Stimulated activated memory B cell treated with anti-CD40 and anti-IgM and Interleukin-4, amounts not matched to agents 10 μg/mL and 1 μg/mL and 100 μg/mL, for 72 hours (primary cell): ENCODE measurements at regions not wholly inside any gene's neighbourhood (a gene's known extent, or its start where the extent isn't known, plus 50 kb on each side); places are given as distances from the start of the nearest gene placed in this dataset.

ENCODE experiments used
- ATAC-seq: fragments of 150-1000 bp; cut with Tn5 transposase; 2 replicates; pipeline ENCODE4 v1.10.0; 2021
- H3K27ac Mint-ChIP-seq: one replicate; pipeline ENCODE4 v1.8.0; 2022; ENCODE audit warnings: mild to moderate bottlenecking, mixed read lengths
- H3K27me3 Mint-ChIP-seq: one replicate; pipeline ENCODE4 v1.8.0; 2022; ENCODE audit warnings: mixed read lengths
- H3K36me3 Mint-ChIP-seq: one replicate; pipeline ENCODE4 v1.8.0; 2022; ENCODE audit warnings: mixed read lengths
- H3K4me1 Mint-ChIP-seq: one replicate; pipeline ENCODE4 v1.8.0; 2022; ENCODE audit warnings: mixed read lengths
- H3K4me3 Mint-ChIP-seq: one replicate; pipeline ENCODE4 v1.8.0; 2022; ENCODE audit warnings: mild to moderate bottlenecking, moderate library complexity, mixed read lengths
- H3K9me3 Mint-ChIP-seq: one replicate; pipeline ENCODE4 v1.8.0; 2022; ENCODE audit warnings: mixed read lengths

- no peaks in the 10 kb centered on the region for H3K9me3 Mint-ChIP-seq
- H3K27me3 Mint-ChIP-seq: peaks cover 8% of the 10 kb centered on the region
- H3K27ac Mint-ChIP-seq: no peak overlapping the region
- no peak for ATAC-seq
- no peaks in the 10 kb centered on the region for H3K4me1 Mint-ChIP-seq
- H3K4me3 Mint-ChIP-seq: no peak overlapping the region
- H3K36me3 Mint-ChIP-seq: no peaks in the 10 kb centered on the region
These were observed 551.7 kb upstream of the GJE1 start for GRCh38 chr6:141580988-141581552.

- no peaks in the 10 kb centered on the region for H3K36me3 Mint-ChIP-seq
- H3K4me1 Mint-ChIP-seq: no peaks in the 10 kb centered on the region
- H3K27ac Mint-ChIP-seq: no peak overlapping the region
- peaks cover 8% of the 10 kb centered on the region for H3K27me3 Mint-ChIP-seq
- no peaks in the 10 kb centered on the region for H3K9me3 Mint-ChIP-seq
- no peak overlapping the region for H3K4me3 Mint-ChIP-seq
- no peak for ATAC-seq
These were observed 552.6 kb upstream of the GJE1 start for GRCh38 chr6:141580131-141580530.

GRCh38 chr6:141576751-141577150 is 556.0 kb upstream of the GJE1 start:
- no peak for ATAC-seq
- Mint-ChIP-seq H3K36me3 (no peaks in the 10 kb centered on the region), H3K9me3 (no peaks in the 10 kb centered on the region), H3K27ac (no peak overlapping the region), H3K4me3 (no peak overlapping the region), H3K4me1 (no peaks in the 10 kb centered on the region), H3K27me3 (peaks cover 8% of the 10 kb centered on the region)

- no peaks in the 10 kb centered on the region for H3K36me3 Mint-ChIP-seq
- no peaks in the 10 kb centered on the region for H3K9me3 Mint-ChIP-seq
- H3K4me3 Mint-ChIP-seq: peak overlapping the region; percentile 77
- peak overlapping the region; percentile 71 for H3K27ac Mint-ChIP-seq
- peak; percentile 81 for ATAC-seq
- peaks cover 16% of the 10 kb centered on the region for H3K4me1 Mint-ChIP-seq
- peaks cover 15% of the 10 kb centered on the region for H3K27me3 Mint-ChIP-seq
These were observed 569.6 kb upstream of the GJE1 start for GRCh38 chr6:141562851-141563763.

- ATAC-seq: no peak
- H3K9me3 Mint-ChIP-seq: no peaks in the 10 kb centered on the region
- H3K4me3 Mint-ChIP-seq: peak overlapping the region; percentile 77
- peak overlapping the region; percentile 71 for H3K27ac Mint-ChIP-seq
- H3K27me3 Mint-ChIP-seq: peaks cover 15% of the 10 kb centered on the region
- peaks cover 16% of the 10 kb centered on the region for H3K4me1 Mint-ChIP-seq
- no peaks in the 10 kb centered on the region for H3K36me3 Mint-ChIP-seq
These were observed 570.4 kb upstream of the GJE1 start for GRCh38 chr6:141562186-141562811.

- Mint-ChIP-seq H3K9me3 (no peaks in the 10 kb centered on the region), H3K4me3 (no peak overlapping the region), H3K36me3 (no peaks in the 10 kb centered on the region), H3K4me1 (peaks cover 16% of the 10 kb centered on the region), H3K27ac (no peak overlapping the region), H3K27me3 (peaks cover 15% of the 10 kb centered on the region)
- ATAC-seq: no peak
These were observed 571.6 kb upstream of the GJE1 start for GRCh38 chr6:141561154-141561553.

- ATAC-seq: peak; percentile 70
- peaks cover 26% of the 10 kb centered on the region for H3K27me3 Mint-ChIP-seq
- H3K36me3 Mint-ChIP-seq: peaks cover 13% of the 10 kb centered on the region
- H3K4me3 Mint-ChIP-seq: no peak overlapping the region
- no peak overlapping the region for H3K27ac Mint-ChIP-seq
- peaks cover 11% of the 10 kb centered on the region for H3K9me3 Mint-ChIP-seq
- peaks cover 29% of the 10 kb centered on the region for H3K4me1 Mint-ChIP-seq
These were observed 580.3 kb upstream of the GJE1 start for GRCh38 chr6:141552463-141552862.

- Mint-ChIP-seq H3K27me3 (peaks cover 26% of the 10 kb centered on the region), H3K4me3 (no peak overlapping the region), H3K36me3 (peaks cover 13% of the 10 kb centered on the region), H3K9me3 (peaks cover 11% of the 10 kb centered on the region), H3K4me1 (peaks cover 29% of the 10 kb centered on the region), H3K27ac (no peak overlapping the region)
- no peak for ATAC-seq
These were observed 580.7 kb upstream of the GJE1 start for GRCh38 chr6:141552031-141552430.

GRCh38 chr6:141551318-141551717 is 581.4 kb upstream of the GJE1 start:
- no peak for ATAC-seq
- Mint-ChIP-seq H3K36me3 (peaks cover 13% of the 10 kb centered on the region), H3K4me1 (peaks cover 29% of the 10 kb centered on the region), H3K27me3 (peaks cover 26% of the 10 kb centered on the region), H3K4me3 (no peak overlapping the region), H3K27ac (no peak overlapping the region), H3K9me3 (peaks cover 15% of the 10 kb centered on the region)

GRCh38 chr6:141550471-141550870 is 582.3 kb upstream of the GJE1 start:
- H3K4me1 Mint-ChIP-seq: peaks cover 29% of the 10 kb centered on the region
- H3K27ac Mint-ChIP-seq: no peak overlapping the region
- peaks cover 26% of the 10 kb centered on the region for H3K27me3 Mint-ChIP-seq
- H3K36me3 Mint-ChIP-seq: peaks cover 13% of the 10 kb centered on the region
- ATAC-seq: no peak
- peaks cover 15% of the 10 kb centered on the region for H3K9me3 Mint-ChIP-seq
- no peak overlapping the region for H3K4me3 Mint-ChIP-seq

- no peak for ATAC-seq
- H3K27me3 Mint-ChIP-seq: peaks cover 17% of the 10 kb centered on the region
- H3K4me3 Mint-ChIP-seq: no peak overlapping the region
- H3K9me3 Mint-ChIP-seq: peaks cover 18% of the 10 kb centered on the region
- peaks cover 13% of the 10 kb centered on the region for H3K36me3 Mint-ChIP-seq
- H3K4me1 Mint-ChIP-seq: peaks cover 18% of the 10 kb centered on the region
- H3K27ac Mint-ChIP-seq: no peak overlapping the region
These were observed 583.8 kb upstream of the GJE1 start for GRCh38 chr6:141548966-141549365.

GRCh38 chr6:141541581-141542324 is 591.0 kb upstream of the GJE1 start:
- H3K4me1 Mint-ChIP-seq: no peaks in the 10 kb centered on the region
- H3K9me3 Mint-ChIP-seq: peaks cover 5% of the 10 kb centered on the region
- ATAC-seq: no peak
- H3K27me3 Mint-ChIP-seq: no peaks in the 10 kb centered on the region
- no peak overlapping the region for H3K4me3 Mint-ChIP-seq
- no peak overlapping the region for H3K27ac Mint-ChIP-seq
- H3K36me3 Mint-ChIP-seq: no peaks in the 10 kb centered on the region

- Mint-ChIP-seq H3K27ac (no peak overlapping the region), H3K4me3 (no peak overlapping the region), H3K4me1 (no peaks in the 10 kb centered on the region), H3K9me3 (peaks cover 2% of the 10 kb centered on the region), H3K36me3 (no peaks in the 10 kb centered on the region), H3K27me3 (no peaks in the 10 kb centered on the region)
- ATAC-seq: no peak
These were observed 592.5 kb upstream of the GJE1 start for GRCh38 chr6:141540207-141540606.

GRCh38 chr6:141539617-141540016 is 593.1 kb upstream of the GJE1 start:
- H3K4me1 Mint-ChIP-seq: no peaks in the 10 kb centered on the region
- no peak overlapping the region for H3K4me3 Mint-ChIP-seq
- no peaks in the 10 kb centered on the region for H3K9me3 Mint-ChIP-seq
- no peaks in the 10 kb centered on the region for H3K36me3 Mint-ChIP-seq
- no peaks in the 10 kb centered on the region for H3K27me3 Mint-ChIP-seq
- no peak overlapping the region for H3K27ac Mint-ChIP-seq
- no peak for ATAC-seq

- ATAC-seq: no peak
These were observed 600.5 kb upstream of the GJE1 start for GRCh38 chr6:141532211-141532610.

More at GRCh38 chr6:141532211-141532610, 600.5 kb upstream of the GJE1 start:
- H3K27ac Mint-ChIP-seq: no peak overlapping the region
- peaks cover 2% of the 10 kb centered on the region for H3K9me3 Mint-ChIP-seq
- H3K4me3 Mint-ChIP-seq: no peak overlapping the region
- no peaks in the 10 kb centered on the region for H3K27me3 Mint-ChIP-seq
- no peaks in the 10 kb centered on the region for H3K4me1 Mint-ChIP-seq
- no peaks in the 10 kb centered on the region for H3K36me3 Mint-ChIP-seq
